SU-DHL-6 (cell line): ENCODE measurements at regions not wholly inside any gene's neighbourhood (a gene's known extent, or its start where the extent isn't known, plus 50 kb on each side); places are given as distances from the start of the nearest gene placed in this dataset.

Source experiments
- H2AFZ ChIP-seq: fragments of 200-600 bp; sonication (generic); 2 replicates; pipeline ENCODE4 v1.6.1; 2014; ENCODE audit warnings: low read depth, mild to moderate bottlenecking, moderate library complexity, mixed read lengths, antibody characterized with exemption, low read length; ENCODE audit not compliant: severe bottlenecking
- H3F3A ChIP-seq: fragments of 200-600 bp; shearing (Covaris generic); 2 replicates; pipeline ENCODE4 v1.6.0; 2016; ENCODE audit warnings: antibody characterized with exemption, mild to moderate bottlenecking; ENCODE audit not compliant: insufficient read depth
- H3K27ac ChIP-seq: fragments of 200-600 bp; sonication (generic); 2 replicates; pipeline ENCODE4 v1.5.1; 2016; ENCODE audit warnings: low read depth, mild to moderate bottlenecking, low read length, moderate library complexity, mixed read lengths
- H3K27me3 ChIP-seq: fragments of 200-600 bp; sonication (generic), shearing (Covaris generic); 2 replicates; pipeline ENCODE4 v1.6.0; 2014; ENCODE audit warnings: mild to moderate bottlenecking, low read length
- H3K36me3 ChIP-seq: fragments of 200-600 bp; sonication (generic); 2 replicates; pipeline ENCODE4 v1.6.1; 2014; ENCODE audit warnings: mild to moderate bottlenecking, low read length, mixed read lengths
- H3K4me2 ChIP-seq: fragments of 300-600, 200-600 bp; shearing (Covaris generic), sonication (generic); 2 replicates; pipeline ENCODE4 v1.6.0; 2014; ENCODE audit warnings: low read length, low read depth, mild to moderate bottlenecking; ENCODE audit not compliant: poor library complexity, severe bottlenecking
- H3K4me3 ChIP-seq: fragments of 200-600 bp; sonication (generic); 2 replicates; pipeline ENCODE4 v1.5.1; 2014; ENCODE audit warnings: antibody characterized with exemption, low read length, mild to moderate bottlenecking, mixed read lengths; ENCODE audit not compliant: insufficient read depth, poor library complexity, severe bottlenecking
- H3K79me2 ChIP-seq: fragments of 200-600 bp; sonication (generic); 2 replicates; pipeline ENCODE4 v1.6.1; 2014; ENCODE audit warnings: mild to moderate bottlenecking, low read length, moderate library complexity; ENCODE audit not compliant: insufficient read depth
- H3K9ac ChIP-seq: fragments of 200-600 bp; sonication (generic); 2 replicates; pipeline ENCODE4 v1.7.0; 2014; ENCODE audit warnings: mild to moderate bottlenecking, low read length
- H3K9me2 ChIP-seq: fragments of 200-600 bp; sonication (generic); replicated peaks from 2 replicates; pipeline ENCODE4 v1.6.1; 2014; ENCODE audit warnings: low read length; ENCODE audit not compliant: insufficient read depth
- H3K9me3 ChIP-seq: fragments of 200-600 bp; sonication (generic); 2 replicates; pipeline ENCODE4 v1.6.1; 2014; ENCODE audit warnings: low read length, mixed read lengths; ENCODE audit not compliant: insufficient read depth
- H4K20me1 ChIP-seq: fragments of 200-600 bp; sonication (generic); 2 replicates; pipeline ENCODE4 v1.6.1; 2014; ENCODE audit warnings: low read depth, mild to moderate bottlenecking, antibody characterized with exemption, low read length, moderate library complexity, mixed read lengths
- EZH2phosphoT487 ChIP-seq: fragments of 200-600 bp; sonication (generic), shearing (Covaris generic); conservative IDR thresholded peaks from 2 replicates; pipeline ENCODE4 v1.6.1; 2018; ENCODE audit warnings: mild to moderate bottlenecking, antibody characterized with exemption, low read length, moderate library complexity, mixed read lengths
- TF ChIP-seq, protein P1 (sequence below): fragments of 200-600 bp; sonication (generic); IDR thresholded peaks from one replicate; pipeline ENCODE4 v1.5.1; 2017; ENCODE audit warnings: antibody characterized with exemption, mild to moderate bottlenecking, low read length, moderate library complexity; ENCODE audit not compliant: insufficient read depth, poor library complexity, severe bottlenecking

DNA sequence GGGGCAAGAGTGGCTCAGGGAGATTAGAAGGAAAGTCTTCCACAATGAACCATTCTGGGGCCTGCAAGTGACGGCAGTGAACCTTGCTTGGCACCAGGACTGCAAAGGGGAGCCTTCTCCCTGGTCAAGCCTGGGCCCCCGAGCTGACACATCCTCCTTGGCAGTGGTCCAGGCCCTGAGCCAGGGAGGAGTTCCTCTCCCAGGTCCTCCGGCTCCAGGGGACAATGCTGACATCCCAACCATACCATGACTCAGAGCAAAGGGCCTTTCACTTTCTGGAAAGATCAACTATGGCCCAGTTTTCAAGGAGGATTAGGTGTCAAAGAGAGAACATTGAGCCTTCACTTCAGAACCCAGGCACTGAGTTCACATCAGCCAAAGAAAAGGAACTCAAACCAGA, 756.5 kb upstream of the TBX3 start:
- Histone ChIP-seq H3K9ac (no peak overlapping the region), H3K4me3 (no peak overlapping the region), H4K20me1 (no peaks in the 10 kb centered on the region), H3K4me2 (no peak overlapping the region), H3F3A (no peaks in the 10 kb centered on the region), H3K27ac (no peak overlapping the region), H3K36me3 (no peaks in the 10 kb centered on the region), H3K9me3 (no peaks in the 10 kb centered on the region), H3K9me2 (0 out of 2 replicates have a peak, but pooled peaks cover 4% of the 10 kb centered on the region), H3K27me3 (no peaks in the 10 kb centered on the region), H3K79me2 (no peaks in the 10 kb centered on the region), H2AFZ (no peak overlapping the region)
- TF ChIP-seq EZH2phosphoT487, result no peak
- TF ChIP-seq, protein P1, sequence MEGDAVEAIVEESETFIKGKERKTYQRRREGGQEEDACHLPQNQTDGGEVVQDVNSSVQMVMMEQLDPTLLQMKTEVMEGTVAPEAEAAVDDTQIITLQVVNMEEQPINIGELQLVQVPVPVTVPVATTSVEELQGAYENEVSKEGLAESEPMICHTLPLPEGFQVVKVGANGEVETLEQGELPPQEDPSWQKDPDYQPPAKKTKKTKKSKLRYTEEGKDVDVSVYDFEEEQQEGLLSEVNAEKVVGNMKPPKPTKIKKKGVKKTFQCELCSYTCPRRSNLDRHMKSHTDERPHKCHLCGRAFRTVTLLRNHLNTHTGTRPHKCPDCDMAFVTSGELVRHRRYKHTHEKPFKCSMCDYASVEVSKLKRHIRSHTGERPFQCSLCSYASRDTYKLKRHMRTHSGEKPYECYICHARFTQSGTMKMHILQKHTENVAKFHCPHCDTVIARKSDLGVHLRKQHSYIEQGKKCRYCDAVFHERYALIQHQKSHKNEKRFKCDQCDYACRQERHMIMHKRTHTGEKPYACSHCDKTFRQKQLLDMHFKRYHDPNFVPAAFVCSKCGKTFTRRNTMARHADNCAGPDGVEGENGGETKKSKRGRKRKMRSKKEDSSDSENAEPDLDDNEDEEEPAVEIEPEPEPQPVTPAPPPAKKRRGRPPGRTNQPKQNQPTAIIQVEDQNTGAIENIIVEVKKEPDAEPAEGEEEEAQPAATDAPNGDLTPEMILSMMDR, result no peak

DNA sequence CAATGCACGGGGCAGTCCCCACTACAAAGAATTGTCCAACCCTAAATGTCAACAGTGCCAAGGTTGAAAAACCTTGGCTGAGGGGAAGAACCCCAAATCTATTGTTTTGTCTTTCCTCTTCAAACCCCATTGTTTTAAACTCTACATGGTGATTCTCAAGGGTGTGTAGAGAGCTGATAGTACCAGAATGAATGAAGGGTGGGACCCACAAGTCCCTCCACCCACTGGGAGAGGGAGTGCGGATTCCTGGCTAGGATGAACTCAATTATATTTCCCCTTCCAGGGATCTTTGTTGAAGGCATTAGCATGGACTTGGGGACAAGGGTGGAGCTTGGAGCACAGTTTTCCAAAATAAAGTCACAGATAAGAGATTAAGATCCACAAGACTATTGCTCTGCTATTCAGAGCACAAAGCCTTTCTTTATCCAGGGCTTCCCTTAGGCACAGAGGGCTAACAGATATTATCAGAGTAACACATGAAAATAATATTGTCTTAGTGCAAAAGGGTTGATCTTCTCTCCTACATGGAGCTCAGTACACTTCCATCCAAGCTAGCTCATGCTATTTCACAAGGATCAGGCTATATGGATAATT, 755.1 kb upstream of the TBX3 start:
- H3K36me3 ChIP-seq, result no peaks in the 10 kb centered on the region
- H3K4me3 ChIP-seq, result no peak overlapping the region
- no peaks in the 10 kb centered on the region for H3F3A ChIP-seq
- TF ChIP-seq, protein P1, result no peak
- TF ChIP-seq EZH2phosphoT487, result no peak
- no peak overlapping the region for H3K9ac ChIP-seq
- H3K9me2 ChIP-seq, result 0 out of 2 replicates have a peak, but pooled peaks cover 6% of the 10 kb centered on the region
- no peak overlapping the region for H3K27ac ChIP-seq
- no peaks in the 10 kb centered on the region for H3K27me3 ChIP-seq
- no peaks in the 10 kb centered on the region for H3K79me2 ChIP-seq
- H2AFZ ChIP-seq, result no peak overlapping the region
- H3K4me2 ChIP-seq, result no peak overlapping the region
- H4K20me1 ChIP-seq, result no peaks in the 10 kb centered on the region
- no peaks in the 10 kb centered on the region for H3K9me3 ChIP-seq

DNA sequence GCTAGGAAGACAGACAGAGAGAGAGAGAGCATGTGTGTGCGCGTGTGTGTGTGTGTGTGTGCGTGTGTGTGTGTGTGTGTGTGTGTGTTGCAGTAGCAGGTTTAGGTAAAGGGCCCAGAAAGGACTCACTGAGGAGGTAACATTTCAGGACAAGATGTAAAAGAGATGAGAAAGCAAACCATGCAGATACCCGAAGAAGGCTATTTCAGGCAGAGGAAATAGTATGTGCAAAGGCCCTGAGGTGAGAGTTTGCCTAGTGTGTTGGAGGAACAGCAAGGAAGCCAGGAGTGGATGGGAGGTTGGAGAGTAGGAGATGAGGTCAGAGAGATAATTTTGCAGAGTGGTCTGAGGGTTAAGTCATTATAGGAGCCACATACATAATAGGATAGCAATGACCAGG, 754.3 kb upstream of the TBX3 start:
- Histone ChIP-seq H3K36me3 (no peaks in the 10 kb centered on the region), H3K79me2 (no peaks in the 10 kb centered on the region), H3K9me2 (0 out of 2 replicates have a peak, but pooled peaks cover 6% of the 10 kb centered on the region), H3K27me3 (no peaks in the 10 kb centered on the region), H4K20me1 (no peaks in the 10 kb centered on the region), H3F3A (no peaks in the 10 kb centered on the region), H2AFZ (no peak overlapping the region), H3K9ac (no peak overlapping the region), H3K27ac (no peak overlapping the region), H3K9me3 (no peaks in the 10 kb centered on the region), H3K4me3 (no peak overlapping the region), H3K4me2 (no peak overlapping the region)
- TF ChIP-seq, protein P1, result no peak
- no peak for TF ChIP-seq EZH2phosphoT487
